GM12878 (cell line): ENCODE measurements at regions not wholly inside any gene's neighbourhood (a gene's known extent, or its start where the extent isn't known, plus 50 kb on each side); places are given as distances from the start of the nearest gene placed in this dataset.

Experiments used
- BCL11A ChIP-seq: IDR thresholded peaks from 2 replicates; pipeline ENCODE4 v1.6.1; 2011; ENCODE audit warnings: low read depth, low read length
- CEBPB ChIP-seq, 2 experiments: fragments of 150-350 bp in 1 of 2; IDR thresholded peaks; 2 replicates each; pipeline ENCODE4 v1.6.1; 2012 to 2014; ENCODE audit warnings: low read depth in 2 of 2, low read length in 2 of 2, borderline replicate concordance in 1 of 2, inconsistent platforms in 1 of 2
- EP300 ChIP-seq, 2 experiments: fragments of 150-350 bp in 1 of 2; IDR thresholded peaks; 2 replicates each; pipeline ENCODE4 v1.6.1; 2011 to 2012; ENCODE audit warnings: low read depth in 2 of 2, low read length in 2 of 2, borderline replicate concordance in 1 of 2, improper control_type of control experiment in 1 of 2, inconsistent platforms in 1 of 2; ENCODE audit not compliant: control insufficient read depth in 1 of 2
- EZH2 ChIP-seq: IDR thresholded peaks from 2 replicates; pipeline ENCODE4 v1.6.1; 2012; ENCODE audit warnings: low read depth, mild to moderate bottlenecking, control low read depth, inconsistent platforms, low read length, borderline replicate concordance; ENCODE audit not compliant: control insufficient read depth
- FOS ChIP-seq: IDR thresholded peaks from 3 replicates; pipeline ENCODE4 v1.6.1; 2011; ENCODE audit warnings: borderline replicate concordance; ENCODE audit not compliant: insufficient read length; ENCODE audit errors: extremely low read depth
- HCFC1 ChIP-seq: fragments of 150-350 bp; IDR thresholded peaks from 2 replicates; pipeline ENCODE4 v1.6.1; 2014; ENCODE audit warnings: low read length
- HDAC6 ChIP-seq: fragments of 200-600 bp; sonication (generic); IDR thresholded peaks from one replicate; pipeline ENCODE4 v1.8.0; 2017; ENCODE audit warnings: antibody characterized with exemption; ENCODE audit not compliant: unreplicated experiment
- KLF5 ChIP-seq: fragments of 450-650 bp; IDR thresholded peaks from 2 replicates; pipeline ENCODE4 v1.6.1; 2014; ENCODE audit warnings: mild to moderate bottlenecking; ENCODE audit not compliant: partially characterized antibody
- NBN ChIP-seq: fragments of 450-650 bp; IDR thresholded peaks from 2 replicates; pipeline ENCODE4 v1.6.1; 2016
- PAX8 ChIP-seq: fragments of 450-650 bp; IDR thresholded peaks from 2 replicates; pipeline ENCODE4 v1.6.1; 2017; ENCODE audit warnings: mild to moderate bottlenecking, moderate library complexity
- POLR2AphosphoS2 ChIP-seq: IDR thresholded peaks from 2 replicates; pipeline ENCODE4 v1.6.1; 2011; ENCODE audit warnings: low read depth, mild to moderate bottlenecking, low read length, improper control_type of control experiment, moderate library complexity
- RAD21 ChIP-seq: IDR thresholded peaks from 2 replicates; pipeline ENCODE4 v1.6.1; 2011; ENCODE audit warnings: mild to moderate bottlenecking, low read depth, low read length, moderate library complexity; ENCODE audit not compliant: insufficient read depth
- RBBP5 ChIP-seq: fragments of 200-600 bp; sonication (generic); conservative IDR thresholded peaks from 2 replicates; pipeline ENCODE4 v1.6.1; 2016
- RCOR1 ChIP-seq: conservative IDR thresholded peaks from 2 replicates; pipeline ENCODE4 v1.6.1; 2012; ENCODE audit warnings: low read depth, low read length, improper control_type of control experiment
- RELB ChIP-seq: fragments of 450-650 bp; IDR thresholded peaks from 2 replicates; pipeline ENCODE4 v1.6.1; 2017; ENCODE audit warnings: low read depth, mild to moderate bottlenecking, moderate library complexity
- SKIL ChIP-seq: fragments of 450-650 bp; IDR thresholded peaks from 2 replicates; pipeline ENCODE4 v1.6.1; 2017; ENCODE audit warnings: mild to moderate bottlenecking, low read depth, inconsistent platforms; ENCODE audit not compliant: poor library complexity, severe bottlenecking
- SMAD5 ChIP-seq: IDR thresholded peaks from 2 replicates; pipeline ENCODE4 v1.6.1; 2016; ENCODE audit warnings: antibody characterized with exemption, low read depth
- SREBF1 ChIP-seq: IDR thresholded peaks from 2 replicates; pipeline ENCODE4 v1.6.1; 2012; ENCODE audit warnings: mild to moderate bottlenecking, low read length
- USF2 ChIP-seq: IDR thresholded peaks from 2 replicates; pipeline ENCODE4 v1.6.1; 2011; ENCODE audit warnings: low read depth, low read length, improper control_type of control experiment, borderline replicate concordance
- ZNF207 ChIP-seq: fragments of 450-650 bp; IDR thresholded peaks from 2 replicates; pipeline ENCODE4 v1.6.1; 2014; ENCODE audit warnings: antibody characterized with exemption, mild to moderate bottlenecking, borderline replicate concordance
- TF ChIP-seq, protein P1 (sequence below): IDR thresholded peaks from 2 replicates; pipeline ENCODE4 v1.6.1; 2012; ENCODE audit warnings: improper control_type of control experiment, low read depth, low read length; ENCODE audit not compliant: insufficient replicate concordance

DNA sequence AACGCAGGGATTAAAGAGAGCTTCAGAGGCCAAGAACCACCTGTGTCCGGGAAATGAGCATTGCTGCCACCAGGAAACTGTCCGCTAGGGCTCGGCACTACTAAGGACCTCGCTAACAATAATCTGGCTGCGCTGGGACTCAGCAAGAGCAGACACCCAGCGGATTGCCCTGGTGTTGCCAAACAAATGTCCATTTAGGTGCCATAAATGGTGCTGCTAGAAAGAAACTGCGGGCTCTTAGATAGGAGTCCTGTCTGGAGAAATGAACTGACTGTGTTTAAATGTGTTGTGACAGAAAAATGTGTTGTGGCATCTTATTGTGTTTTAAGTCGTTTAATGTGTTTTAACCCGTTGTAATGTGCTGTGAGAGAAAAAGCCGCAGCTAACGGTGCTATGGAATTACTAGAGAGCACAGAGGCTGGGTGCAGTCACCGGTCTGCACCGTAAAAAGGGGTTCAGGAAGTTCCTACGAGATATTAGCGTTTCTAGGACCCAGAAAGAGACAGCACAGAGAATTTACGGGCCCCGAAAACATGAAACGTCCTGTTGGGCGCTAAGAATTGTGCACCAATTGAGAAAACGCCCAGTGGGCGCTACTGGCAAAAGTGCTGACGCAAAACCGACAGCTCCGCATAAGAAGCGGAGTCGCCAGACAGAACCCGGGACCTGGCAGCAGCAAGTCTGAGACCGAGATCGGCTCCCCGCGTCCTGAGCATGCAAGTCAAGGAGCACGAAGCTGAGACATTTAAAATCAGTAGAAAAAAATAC, 90.6 kb downstream of the ANXA2R start (continued):
- TF ChIP-seq KLF5 (no peak), SMAD5 (0 out of 2 replicates have a peak, but pooled peaks have one; percentile 39), EP300 (IDR thresholded peaks at IDR 0.05; ENCODE audit: borderline replicate concordance in 1 of 2, control insufficient read depth in 1 of 2, low read depth in 2 of 2, low read length in 2 of 2) (no peak), POLR2AphosphoS2 (no peak), ZNF207 (no peak), BCL11A (no peak), RCOR1 (no peak), PAX8 (no peak), FOS (no peak), SREBF1 (no peak), CEBPB (IDR thresholded peaks at IDR 0.05; ENCODE audit: borderline replicate concordance in 1 of 2, low read depth in 2 of 2, low read length in 2 of 2) (no peak), EZH2 (no peak), HDAC6 (no peak), SKIL (no peak), RAD21 (peak; percentile 19; the same call in 1 of the 2 replicates), RELB (0 out of 2 replicates have a peak, but pooled peaks have one; percentile 43), NBN (no peak), HCFC1 (no peak), RBBP5 (no peak), USF2 (no peak)
- TF ChIP-seq, protein P1, sequence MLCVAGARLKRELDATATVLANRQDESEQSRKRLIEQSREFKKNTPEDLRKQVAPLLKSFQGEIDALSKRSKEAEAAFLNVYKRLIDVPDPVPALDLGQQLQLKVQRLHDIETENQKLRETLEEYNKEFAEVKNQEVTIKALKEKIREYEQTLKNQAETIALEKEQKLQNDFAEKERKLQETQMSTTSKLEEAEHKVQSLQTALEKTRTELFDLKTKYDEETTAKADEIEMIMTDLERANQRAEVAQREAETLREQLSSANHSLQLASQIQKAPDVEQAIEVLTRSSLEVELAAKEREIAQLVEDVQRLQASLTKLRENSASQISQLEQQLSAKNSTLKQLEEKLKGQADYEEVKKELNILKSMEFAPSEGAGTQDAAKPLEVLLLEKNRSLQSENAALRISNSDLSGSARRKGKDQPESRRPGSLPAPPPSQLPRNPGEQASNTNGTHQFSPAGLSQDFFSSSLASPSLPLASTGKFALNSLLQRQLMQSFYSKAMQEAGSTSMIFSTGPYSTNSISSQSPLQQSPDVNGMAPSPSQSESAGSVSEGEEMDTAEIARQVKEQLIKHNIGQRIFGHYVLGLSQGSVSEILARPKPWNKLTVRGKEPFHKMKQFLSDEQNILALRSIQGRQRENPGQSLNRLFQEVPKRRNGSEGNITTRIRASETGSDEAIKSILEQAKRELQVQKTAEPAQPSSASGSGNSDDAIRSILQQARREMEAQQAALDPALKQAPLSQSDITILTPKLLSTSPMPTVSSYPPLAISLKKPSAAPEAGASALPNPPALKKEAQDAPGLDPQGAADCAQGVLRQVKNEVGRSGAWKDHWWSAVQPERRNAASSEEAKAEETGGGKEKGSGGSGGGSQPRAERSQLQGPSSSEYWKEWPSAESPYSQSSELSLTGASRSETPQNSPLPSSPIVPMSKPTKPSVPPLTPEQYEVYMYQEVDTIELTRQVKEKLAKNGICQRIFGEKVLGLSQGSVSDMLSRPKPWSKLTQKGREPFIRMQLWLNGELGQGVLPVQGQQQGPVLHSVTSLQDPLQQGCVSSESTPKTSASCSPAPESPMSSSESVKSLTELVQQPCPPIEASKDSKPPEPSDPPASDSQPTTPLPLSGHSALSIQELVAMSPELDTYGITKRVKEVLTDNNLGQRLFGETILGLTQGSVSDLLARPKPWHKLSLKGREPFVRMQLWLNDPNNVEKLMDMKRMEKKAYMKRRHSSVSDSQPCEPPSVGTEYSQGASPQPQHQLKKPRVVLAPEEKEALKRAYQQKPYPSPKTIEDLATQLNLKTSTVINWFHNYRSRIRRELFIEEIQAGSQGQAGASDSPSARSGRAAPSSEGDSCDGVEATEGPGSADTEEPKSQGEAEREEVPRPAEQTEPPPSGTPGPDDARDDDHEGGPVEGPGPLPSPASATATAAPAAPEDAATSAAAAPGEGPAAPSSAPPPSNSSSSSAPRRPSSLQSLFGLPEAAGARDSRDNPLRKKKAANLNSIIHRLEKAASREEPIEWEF, result no peak
